ENCODE measurements at regions not wholly inside any gene's neighbourhood (a gene's known extent, or its start where the extent isn't known, plus 50 kb on each side); places are given as distances from the start of the nearest gene placed in this dataset.
A peak's percentile ranks its signal among the peaks of the same experiment; 100 is the strongest.

DNA sequence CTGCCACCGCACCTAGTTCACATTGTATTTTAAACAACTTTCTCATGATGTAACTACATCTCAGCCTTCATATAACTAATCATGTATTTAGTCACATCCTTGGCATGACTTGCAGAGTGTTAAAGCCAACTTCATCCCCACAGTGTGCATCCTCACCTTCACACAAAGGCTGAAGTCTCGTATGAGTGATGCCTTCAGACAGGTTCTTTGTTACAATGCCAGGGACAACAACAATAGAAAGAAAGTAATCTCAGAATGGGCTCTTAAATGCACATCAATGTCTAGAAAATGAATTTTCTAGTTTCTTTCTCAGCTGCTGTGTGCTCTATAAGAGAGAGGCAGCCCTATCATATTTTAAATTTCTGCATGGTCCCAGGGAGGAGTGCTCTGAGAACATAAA is 221.3 kb downstream of the DIO2 start:
- Histone ChIP-seq H3K27me3 (ENCODE audit: control insufficient read depth, insufficient read depth, low read length) (no peaks in the 10 kb centered on the region), H3K4me3 (replicated peaks in 1 of 4; ENCODE audit: control extremely low read depth in 1 of 4, insufficient read depth in 1 of 4, low read depth in 3 of 4, low read length in 4 of 4) (no peak overlapping the region), H3K4me1 (ENCODE audit: control insufficient read depth, extremely low read depth, insufficient read depth, low read length) (no peaks in the 10 kb centered on the region), H3K27ac (ENCODE audit: insufficient read depth, low read length) (no peak overlapping the region), H3K79me2 (ENCODE audit: control insufficient read depth, insufficient read depth, low read length) (no peaks in the 10 kb centered on the region), H3K9ac (ENCODE audit: insufficient read depth, low read length) (no peak overlapping the region), H3K9me3 (ENCODE audit: control insufficient read depth, insufficient read depth, low read depth, low read length) (no peaks in the 10 kb centered on the region), H3K36me3 (ENCODE audit: control insufficient read depth, insufficient read depth, low read length) (no peaks in the 10 kb centered on the region), H3K4me2 (ENCODE audit: extremely low read depth, insufficient read depth, low read length) (no peak overlapping the region), H4K20me1 (ENCODE audit: control insufficient read depth, extremely low read depth, insufficient read depth, low read length) (no peaks in the 10 kb centered on the region), H2AFZ (ENCODE audit: low read length) (no peak overlapping the region)
- TF ChIP-seq, protein P1, sequence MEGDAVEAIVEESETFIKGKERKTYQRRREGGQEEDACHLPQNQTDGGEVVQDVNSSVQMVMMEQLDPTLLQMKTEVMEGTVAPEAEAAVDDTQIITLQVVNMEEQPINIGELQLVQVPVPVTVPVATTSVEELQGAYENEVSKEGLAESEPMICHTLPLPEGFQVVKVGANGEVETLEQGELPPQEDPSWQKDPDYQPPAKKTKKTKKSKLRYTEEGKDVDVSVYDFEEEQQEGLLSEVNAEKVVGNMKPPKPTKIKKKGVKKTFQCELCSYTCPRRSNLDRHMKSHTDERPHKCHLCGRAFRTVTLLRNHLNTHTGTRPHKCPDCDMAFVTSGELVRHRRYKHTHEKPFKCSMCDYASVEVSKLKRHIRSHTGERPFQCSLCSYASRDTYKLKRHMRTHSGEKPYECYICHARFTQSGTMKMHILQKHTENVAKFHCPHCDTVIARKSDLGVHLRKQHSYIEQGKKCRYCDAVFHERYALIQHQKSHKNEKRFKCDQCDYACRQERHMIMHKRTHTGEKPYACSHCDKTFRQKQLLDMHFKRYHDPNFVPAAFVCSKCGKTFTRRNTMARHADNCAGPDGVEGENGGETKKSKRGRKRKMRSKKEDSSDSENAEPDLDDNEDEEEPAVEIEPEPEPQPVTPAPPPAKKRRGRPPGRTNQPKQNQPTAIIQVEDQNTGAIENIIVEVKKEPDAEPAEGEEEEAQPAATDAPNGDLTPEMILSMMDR (conservative IDR thresholded peaks at IDR 0.05 in 1 of 2, IDR thresholded peaks at IDR 0.05 in 1 of 2; ENCODE audit: low read depth in 1 of 2, low read length in 2 of 2) = no peak
- no peak for TF ChIP-seq EZH2 (IDR thresholded peaks at IDR 0.05; ENCODE audit: low read length, missing control alignments)
- DNase-seq (ENCODE audit: low read depth in 2 of 2) = peak in 1 of 2 donors; percentile 13

DNA sequence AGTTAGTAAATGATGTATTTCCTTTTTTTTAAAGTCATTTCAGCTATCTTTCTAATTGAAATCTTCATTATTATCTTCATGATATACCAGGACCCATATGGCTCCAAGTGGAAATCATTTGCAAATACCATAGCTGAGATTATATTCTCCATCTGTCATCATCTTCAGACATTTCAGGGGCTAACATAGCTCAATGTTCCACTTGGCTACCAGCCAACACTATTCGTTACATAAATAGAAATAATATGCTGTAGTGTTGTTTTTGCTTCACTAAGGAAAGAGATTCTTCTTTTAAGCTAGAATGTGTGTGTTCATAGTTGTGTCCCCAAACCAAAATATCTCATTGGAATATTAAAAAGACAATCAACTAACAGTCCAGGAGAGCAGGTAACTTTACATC is 225.1 kb downstream of the DIO2 start:
- H3K79me2 ChIP-seq (ENCODE audit: control insufficient read depth, insufficient read depth, low read length) = no peaks in the 10 kb centered on the region
- H3K9ac ChIP-seq (ENCODE audit: insufficient read depth, low read length) = no peak overlapping the region
- no peaks in the 10 kb centered on the region for H3K27me3 ChIP-seq (ENCODE audit: control insufficient read depth, insufficient read depth, low read length)
- no peak overlapping the region for H2AFZ ChIP-seq (ENCODE audit: low read length)
- DNase-seq (ENCODE audit: low read depth in 2 of 2) = no peak
- no peak for TF ChIP-seq EZH2 (IDR thresholded peaks at IDR 0.05; ENCODE audit: low read length, missing control alignments)
- TF ChIP-seq, protein P1 (conservative IDR thresholded peaks at IDR 0.05 in 1 of 2, IDR thresholded peaks at IDR 0.05 in 1 of 2; ENCODE audit: low read depth in 1 of 2, low read length in 2 of 2) = no peak
- no peaks in the 10 kb centered on the region for H3K4me1 ChIP-seq (ENCODE audit: control insufficient read depth, extremely low read depth, insufficient read depth, low read length)
- no peak overlapping the region for H3K27ac ChIP-seq (ENCODE audit: insufficient read depth, low read length)
- no peaks in the 10 kb centered on the region for H3K9me3 ChIP-seq (ENCODE audit: control insufficient read depth, insufficient read depth, low read depth, low read length)
- H3K4me2 ChIP-seq (ENCODE audit: extremely low read depth, insufficient read depth, low read length) = no peak overlapping the region
- H3K36me3 ChIP-seq (ENCODE audit: control insufficient read depth, insufficient read depth, low read length) = no peaks in the 10 kb centered on the region
- H4K20me1 ChIP-seq (ENCODE audit: control insufficient read depth, extremely low read depth, insufficient read depth, low read length) = no peaks in the 10 kb centered on the region
- no peak overlapping the region for H3K4me3 ChIP-seq (replicated peaks in 1 of 4; ENCODE audit: control extremely low read depth in 1 of 4, insufficient read depth in 1 of 4, low read depth in 3 of 4, low read length in 4 of 4)

DNA sequence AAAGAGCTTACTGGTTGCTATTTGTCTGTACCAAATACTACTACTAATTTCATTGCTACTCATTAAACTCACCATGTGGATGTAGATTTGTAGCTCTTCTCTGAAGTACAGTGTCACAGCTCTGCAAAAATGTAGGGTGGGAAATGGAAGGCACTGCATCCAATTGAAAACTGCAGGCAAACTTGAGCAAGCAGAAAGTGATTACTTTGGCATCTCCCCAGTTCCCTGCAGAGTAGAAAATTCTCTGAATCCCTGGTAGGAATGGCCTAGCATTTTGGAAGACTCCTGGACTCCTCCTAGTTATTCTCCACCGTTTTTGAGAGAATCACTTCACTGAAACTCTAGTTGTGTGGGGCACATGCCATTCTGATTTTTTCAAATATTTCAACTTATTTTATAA is 239.1 kb downstream of the DIO2 start:
- Histone ChIP-seq H3K36me3 (ENCODE audit: control insufficient read depth, insufficient read depth, low read length) (no peaks in the 10 kb centered on the region), H3K79me2 (ENCODE audit: control insufficient read depth, insufficient read depth, low read length) (no peaks in the 10 kb centered on the region), H3K9ac (ENCODE audit: insufficient read depth, low read length) (no peak overlapping the region), H3K4me2 (ENCODE audit: extremely low read depth, insufficient read depth, low read length) (no peak overlapping the region), H4K20me1 (ENCODE audit: control insufficient read depth, extremely low read depth, insufficient read depth, low read length) (no peaks in the 10 kb centered on the region), H3K4me3 (replicated peaks in 1 of 4; ENCODE audit: control extremely low read depth in 1 of 4, insufficient read depth in 1 of 4, low read depth in 3 of 4, low read length in 4 of 4) (no peak overlapping the region), H3K4me1 (ENCODE audit: control insufficient read depth, extremely low read depth, insufficient read depth, low read length) (no peaks in the 10 kb centered on the region), H3K9me3 (ENCODE audit: control insufficient read depth, insufficient read depth, low read depth, low read length) (no peaks in the 10 kb centered on the region), H3K27me3 (ENCODE audit: control insufficient read depth, insufficient read depth, low read length) (no peaks in the 10 kb centered on the region), H3K27ac (ENCODE audit: insufficient read depth, low read length) (no peak overlapping the region), H2AFZ (ENCODE audit: low read length) (no peak overlapping the region)
- TF ChIP-seq, protein P1 (conservative IDR thresholded peaks at IDR 0.05 in 1 of 2, IDR thresholded peaks at IDR 0.05 in 1 of 2; ENCODE audit: low read depth in 1 of 2, low read length in 2 of 2) = no peak
- no peak for TF ChIP-seq EZH2 (IDR thresholded peaks at IDR 0.05; ENCODE audit: low read length, missing control alignments)
- DNase-seq (ENCODE audit: low read depth in 2 of 2) = peak in 1 of 2 donors; percentile 27

All from fibroblast of lung (primary cell).